ENCODE measurements at regions not wholly inside any gene's neighbourhood (a gene's known extent, or its start where the extent isn't known, plus 50 kb on each side); places are given as distances from the start of the nearest gene placed in this dataset.

DNA sequence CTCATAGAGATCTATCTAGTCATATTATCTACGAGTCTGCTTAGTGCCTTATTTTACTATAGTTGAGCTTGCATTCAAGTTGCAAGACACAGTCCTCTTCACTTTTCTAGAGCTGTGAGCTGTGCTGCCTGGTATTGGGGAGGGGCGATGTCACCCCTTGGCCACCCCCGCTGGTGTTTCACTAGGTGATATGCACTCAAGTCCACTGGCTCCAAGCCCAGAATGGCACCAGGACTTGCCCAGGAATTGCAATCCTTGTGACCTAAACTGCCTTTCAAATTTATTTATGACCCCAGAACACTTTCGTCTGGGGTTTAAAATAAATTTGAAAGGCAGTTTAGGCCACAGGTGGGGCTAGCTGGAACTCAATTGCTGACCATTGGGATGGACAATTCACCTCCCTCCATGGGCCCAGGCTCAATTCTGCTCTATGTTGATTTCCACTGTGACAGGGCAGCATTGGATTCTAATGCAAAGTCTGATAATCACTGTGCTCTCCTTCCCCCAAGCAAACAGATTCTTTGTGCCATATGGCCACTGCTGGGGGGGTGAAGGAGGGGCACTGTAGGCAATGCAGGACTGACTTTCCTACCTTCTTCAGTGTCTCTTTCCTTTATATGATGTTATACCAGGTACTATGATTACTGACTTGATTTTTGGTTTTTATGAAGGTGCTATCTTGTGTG lies 1244.2 kb upstream of the MIR17HG start:
- intact Hi-C loops (cut with DNase I), result no loop called here
- DNase-seq (ENCODE audit: low spot score) (no peak), ATAC-seq (no peak)

DNA sequence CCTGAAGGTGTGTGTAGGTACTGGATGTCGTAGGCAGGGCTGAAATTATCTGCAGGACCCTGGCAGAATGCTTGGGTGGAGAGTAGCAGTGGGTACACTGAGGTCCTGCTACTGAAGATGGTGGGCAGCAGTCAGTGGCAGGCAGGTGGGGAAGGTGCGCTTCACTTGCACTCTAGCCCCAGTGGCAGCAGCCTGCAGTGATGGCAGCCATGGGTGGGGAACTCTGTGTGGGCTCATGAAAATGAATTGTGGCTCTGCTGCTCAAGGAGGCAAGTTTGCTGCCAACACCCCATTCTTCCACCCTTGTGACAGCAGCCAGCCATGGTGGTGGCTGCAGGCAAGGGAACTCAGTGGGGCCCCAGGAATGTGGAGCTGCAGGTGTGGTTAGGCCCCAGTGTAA lies 1242.7 kb upstream of the MIR17HG start:
- DNase-seq (ENCODE audit: low spot score) (no peak), ATAC-seq (no peak)
- intact Hi-C loops (cut with DNase I), result no loop called here

DNA sequence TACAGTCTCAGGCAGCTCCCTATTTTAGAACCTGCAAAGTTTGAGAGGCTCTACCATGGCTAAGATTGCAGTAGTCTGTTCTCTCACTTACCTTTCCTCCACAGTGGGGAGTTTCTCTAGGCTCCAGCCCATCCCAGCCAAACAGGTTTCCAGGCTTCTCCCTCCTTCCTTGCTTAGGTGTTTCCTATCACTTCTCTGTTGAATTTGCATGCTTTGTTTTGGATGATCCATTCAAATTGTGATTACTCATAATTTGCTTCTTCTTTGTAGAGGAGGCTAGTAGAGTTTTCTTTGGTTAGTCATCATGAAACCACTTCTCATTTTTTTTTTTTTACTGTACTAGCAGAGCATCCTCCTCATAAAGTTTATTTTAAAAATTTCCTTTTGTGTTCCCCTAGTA lies 1242.2 kb upstream of the MIR17HG start:
- intact Hi-C loops (cut with DNase I), result no loop called here
- DNase-seq (ENCODE audit: low spot score) (no peak), ATAC-seq (no peak)

DNA sequence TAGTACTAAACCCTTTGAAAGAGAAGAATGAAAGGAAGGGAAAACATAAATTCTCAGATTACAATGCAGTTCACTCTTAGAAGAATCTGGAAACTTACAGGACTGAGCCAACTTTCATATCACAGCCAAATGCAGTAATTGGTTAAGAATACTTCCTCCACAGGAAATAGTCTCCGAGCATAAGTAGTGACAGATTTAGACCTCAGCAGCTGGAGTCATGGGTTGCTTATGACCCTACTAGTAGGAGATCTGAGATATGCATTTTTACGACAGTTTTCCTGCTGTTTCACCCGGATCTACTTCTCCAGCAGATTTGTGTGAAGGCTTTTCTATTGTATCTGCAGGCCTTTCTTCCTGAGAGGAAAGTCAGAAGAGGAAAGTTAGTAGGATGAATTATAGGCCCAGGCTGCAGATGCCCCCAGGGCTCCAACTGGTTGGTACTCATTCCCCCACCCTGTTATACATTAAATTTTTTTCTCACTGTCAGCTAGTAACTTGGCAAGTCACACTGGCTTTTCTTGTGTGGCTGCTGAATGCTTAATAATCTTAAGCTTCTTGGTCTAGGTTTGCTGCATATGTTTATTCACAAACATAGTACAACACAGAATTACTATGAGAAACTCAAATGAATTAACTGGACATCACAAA lies 1241.5 kb upstream of the MIR17HG start:
- no peak for DNase-seq (ENCODE audit: low spot score)
- intact Hi-C loops (cut with DNase I), result no loop called here
- no peak for ATAC-seq

DNA sequence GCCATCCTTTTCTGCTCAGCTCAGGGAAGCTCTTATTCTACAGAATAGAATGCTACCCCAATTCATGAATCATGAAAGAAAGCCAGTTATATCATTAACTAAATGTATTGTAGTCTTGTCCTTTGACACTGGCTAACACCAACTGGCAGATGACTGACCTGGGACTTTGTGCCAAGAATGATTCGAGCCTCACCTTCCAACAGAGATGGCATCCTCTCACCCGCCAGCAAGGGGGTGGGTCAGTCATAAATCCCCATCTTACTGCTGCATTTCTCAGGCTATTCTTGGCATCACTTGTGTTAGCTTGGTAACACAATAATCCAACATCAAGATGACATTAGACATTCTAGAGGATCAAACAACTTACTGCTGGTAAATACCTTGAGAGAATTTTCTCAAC lies 1239.8 kb upstream of the MIR17HG start:
- DNase-seq (ENCODE audit: low spot score), result no peak
- ATAC-seq, result no peak
- intact Hi-C loops (cut with DNase I), result no loop called here

DNA sequence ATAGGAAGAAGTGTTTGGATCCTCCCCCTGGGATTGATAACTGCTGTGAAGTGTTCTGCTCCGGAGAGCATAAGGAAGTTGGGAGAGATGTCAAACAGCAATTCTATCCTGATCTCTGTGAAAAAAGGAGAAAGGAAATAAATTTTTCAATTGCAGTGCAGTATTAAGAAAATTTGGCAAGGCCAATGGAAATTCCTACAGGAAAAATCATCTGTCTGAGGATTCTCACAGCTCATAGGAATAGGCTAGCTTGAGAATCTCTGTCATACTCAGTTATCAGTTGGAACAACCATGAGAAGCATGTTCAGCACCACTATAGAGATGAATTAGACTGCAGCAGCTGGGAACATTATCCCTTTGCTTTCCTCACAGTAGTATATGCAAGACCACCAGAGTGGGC lies 1238.9 kb upstream of the MIR17HG start:
- ATAC-seq (no peak), DNase-seq (ENCODE audit: low spot score) (no peak)
- intact Hi-C loops (cut with DNase I), result no loop called here

DNA sequence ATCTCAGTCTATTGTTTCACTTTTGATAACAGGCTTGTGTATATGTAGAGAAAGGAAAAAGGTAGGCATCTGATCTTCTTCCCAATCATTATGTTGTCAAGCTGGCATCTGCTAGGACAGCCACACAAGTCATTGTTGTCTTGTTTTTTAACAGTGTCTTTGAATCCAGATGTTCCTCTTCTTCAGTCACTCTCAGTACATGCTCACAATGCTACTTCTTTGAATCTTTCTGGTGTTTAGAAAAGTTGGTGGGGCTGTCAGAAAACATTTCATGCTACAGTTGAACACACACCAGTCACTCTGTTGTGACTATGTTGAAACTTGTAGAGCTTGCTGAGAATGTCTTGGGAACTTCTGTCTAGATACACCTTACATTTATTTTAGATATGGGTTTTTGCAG lies 1231.4 kb upstream of the MIR17HG start:
- intact Hi-C loops (cut with DNase I), result no loop called here
- no peak for ATAC-seq
- DNase-seq (ENCODE audit: low spot score), result no peak

DNA sequence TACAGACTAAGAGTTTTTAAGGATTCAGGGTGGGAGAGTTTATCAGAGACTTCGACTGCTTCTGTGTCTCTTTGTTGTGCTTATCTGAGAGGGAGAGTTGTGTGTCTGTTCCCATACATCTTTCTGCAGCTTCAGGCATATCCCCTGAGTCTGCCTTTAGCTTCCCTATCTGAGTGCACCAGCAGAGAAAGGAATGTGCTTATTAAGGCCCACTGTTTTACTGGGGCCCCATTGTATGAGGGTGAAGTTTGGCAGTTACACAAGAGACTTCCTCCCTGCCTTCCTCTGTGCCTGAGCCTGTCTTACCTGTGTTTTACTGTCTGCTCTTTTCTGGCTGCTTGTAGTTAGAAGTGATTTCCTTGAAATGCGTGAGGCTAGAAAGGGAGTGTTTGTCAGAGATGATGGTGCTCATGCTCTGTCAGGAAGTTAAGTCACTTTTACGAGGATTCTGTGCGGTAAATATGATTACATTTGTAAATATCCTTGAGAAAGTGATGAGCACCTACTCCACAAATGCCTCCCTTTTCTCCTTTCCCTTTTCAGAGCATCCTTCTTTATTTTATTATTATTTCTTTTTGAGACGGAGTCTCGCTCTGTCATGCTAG lies 1228.9 kb upstream of the MIR17HG start:
- intact Hi-C loops (cut with DNase I), result no loop called here
- no peak for ATAC-seq
- no peak for DNase-seq (ENCODE audit: low spot score)

DNA sequence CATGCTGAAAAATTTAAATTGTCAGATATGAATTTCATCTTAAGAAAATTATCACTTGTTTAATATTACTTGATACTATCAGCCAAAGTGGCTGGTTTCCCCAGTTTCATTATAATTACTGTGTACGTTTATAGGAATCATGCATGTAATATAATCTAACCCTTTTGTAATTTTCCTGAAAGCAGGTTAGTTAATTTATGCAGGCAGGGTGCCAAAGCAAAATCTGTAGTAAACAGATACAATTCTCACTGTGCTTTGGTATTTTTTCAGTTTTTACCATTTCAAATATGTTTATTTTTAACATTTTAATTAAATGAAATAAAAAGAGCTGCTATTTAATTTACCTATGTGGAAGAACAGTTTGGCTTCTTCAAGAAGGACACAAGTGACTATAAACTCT lies 1227.5 kb upstream of the MIR17HG start:
- intact Hi-C loops (cut with DNase I), result no loop called here
- ATAC-seq (no peak), DNase-seq (ENCODE audit: low spot score) (no peak)

DNA sequence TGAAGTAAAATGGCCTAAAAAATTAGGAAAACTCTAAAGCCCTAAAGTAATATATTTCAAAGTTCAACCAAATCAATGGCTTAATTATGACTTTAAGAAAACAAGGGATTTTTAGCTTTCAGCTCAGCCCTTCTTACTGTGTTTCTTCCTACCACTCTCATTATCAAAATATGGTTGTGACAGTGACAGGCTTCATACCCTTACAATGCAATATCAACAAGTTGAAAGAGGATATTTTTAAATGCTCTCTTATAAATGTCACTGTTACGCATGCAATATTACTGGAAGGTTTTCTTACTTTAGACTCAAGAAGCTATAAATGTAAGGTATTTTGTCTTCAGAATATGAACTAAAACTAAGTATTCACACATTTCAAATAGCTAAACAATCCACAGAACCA lies 1225.7 kb upstream of the MIR17HG start:
- no peak for DNase-seq (ENCODE audit: low spot score)
- intact Hi-C loops (cut with DNase I), result no loop called here
- no peak for ATAC-seq

DNA sequence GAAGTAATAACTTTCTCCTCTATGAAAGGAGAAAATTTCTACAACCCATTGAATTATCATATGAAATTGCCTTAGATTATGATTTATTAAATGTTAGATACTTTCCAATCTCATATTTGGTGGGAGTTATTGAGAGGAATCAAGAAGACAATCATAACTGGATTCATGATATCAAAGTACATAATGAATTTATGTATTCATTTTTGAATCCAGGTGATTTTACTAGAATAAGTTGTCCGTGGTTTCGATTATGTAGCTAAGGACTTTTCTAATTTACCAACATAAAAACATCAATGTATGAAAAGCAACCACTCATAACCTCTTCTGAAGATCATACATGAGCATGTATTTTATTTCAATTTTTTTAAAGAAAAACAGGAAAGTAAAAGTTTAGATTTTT lies 1225.0 kb upstream of the MIR17HG start:
- ATAC-seq, result no peak
- no peak for DNase-seq (ENCODE audit: low spot score)
- intact Hi-C loops (cut with DNase I), result no loop called here

DNA sequence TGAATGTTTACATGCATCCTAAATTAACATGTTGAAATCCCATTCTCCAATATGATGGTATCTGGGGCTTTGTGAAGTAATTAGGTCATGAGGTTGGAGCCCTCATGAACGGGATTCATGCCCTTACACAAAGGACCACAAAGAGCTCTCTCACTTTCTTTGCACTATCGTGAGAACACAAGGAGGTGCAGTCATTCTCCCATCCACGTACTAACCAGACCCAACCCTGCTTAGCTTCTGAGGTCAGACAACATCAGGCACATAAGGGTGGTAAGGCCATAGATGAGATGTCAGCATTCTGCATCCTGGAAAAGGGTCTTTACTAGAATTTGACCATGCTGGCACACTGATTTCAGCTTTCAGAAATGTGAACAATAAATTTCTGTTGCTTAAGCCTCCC lies 1211.9 kb upstream of the MIR17HG start:
- no peak for ATAC-seq
- no peak for DNase-seq (ENCODE audit: low spot score)
- intact Hi-C loops (cut with DNase I), result no loop called here

DNA sequence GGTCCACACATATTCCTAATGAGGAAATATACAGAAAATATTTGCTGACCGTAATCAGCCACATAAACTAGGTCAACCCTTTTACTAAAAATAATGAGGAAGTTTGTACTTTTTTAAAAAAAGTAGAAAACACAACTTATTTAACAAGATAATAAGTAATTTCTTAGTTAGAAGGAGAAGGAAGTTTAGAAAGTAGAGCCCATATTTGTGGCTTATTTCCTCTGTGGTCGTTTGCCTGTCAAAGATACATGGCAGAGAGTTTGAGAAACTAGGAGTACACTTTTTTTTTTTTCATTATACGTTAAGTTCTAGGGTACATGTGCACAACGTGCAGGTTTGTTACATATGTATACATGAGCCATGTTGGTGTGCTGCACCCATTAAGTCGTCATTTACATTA lies 1205.2 kb upstream of the MIR17HG start:
- intact Hi-C loops (cut with DNase I), result no loop called here
- DNase-seq (ENCODE audit: low spot score) (no peak), ATAC-seq (no peak)

DNA sequence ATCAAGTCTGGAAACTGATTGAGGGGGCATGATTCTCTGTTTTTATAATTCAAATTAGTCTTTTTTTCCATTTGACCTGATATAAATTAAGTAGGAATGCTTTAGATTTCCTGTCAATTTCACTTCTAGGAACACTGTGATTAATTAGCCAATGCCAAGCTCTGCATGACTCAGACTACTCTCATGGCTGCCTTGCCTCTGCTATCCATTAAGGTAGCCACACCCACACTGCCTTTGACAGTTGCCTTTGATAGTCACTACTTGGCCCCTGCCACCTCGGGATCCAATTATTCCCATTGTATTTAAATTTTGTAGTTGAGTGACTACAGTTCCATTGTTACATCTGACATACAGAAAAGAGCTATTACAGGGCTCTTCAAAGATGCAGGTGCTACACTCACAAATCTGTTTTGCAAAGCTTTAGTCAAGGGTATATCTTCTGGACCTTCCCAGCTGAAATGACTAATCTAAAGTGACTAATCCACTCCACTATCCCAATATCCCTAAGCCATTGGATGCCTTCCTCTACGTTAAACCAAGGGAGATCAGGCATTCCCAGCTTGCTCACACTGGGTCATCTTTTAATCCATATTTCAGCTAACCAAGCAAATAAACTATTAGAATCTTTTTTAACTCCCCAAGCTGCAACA lies 1193.1 kb upstream of the MIR17HG start:
- intact Hi-C loops (cut with DNase I), result no loop called here
- DNase-seq (ENCODE audit: low spot score) (no peak), ATAC-seq (no peak)

DNA sequence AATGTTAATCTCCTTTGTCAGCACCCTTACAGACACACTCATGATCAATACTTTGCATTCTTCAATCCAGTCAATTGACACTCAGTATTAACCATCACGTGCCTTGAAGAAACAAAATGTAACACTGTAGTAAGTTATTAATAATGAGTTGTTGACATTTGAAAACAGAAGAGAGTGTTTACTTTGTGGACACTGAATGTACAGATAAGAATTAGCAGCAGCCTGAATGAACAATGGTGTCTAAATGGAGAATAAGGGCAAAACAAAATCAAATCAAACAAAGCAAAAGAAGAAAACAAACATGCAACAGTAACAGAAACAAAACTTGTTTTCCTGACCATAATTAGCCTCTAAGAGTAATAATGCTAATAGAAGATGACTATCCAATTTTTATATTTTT lies 1191.1 kb upstream of the MIR17HG start:
- ATAC-seq, result no peak
- DNase-seq (ENCODE audit: low spot score), result no peak
- intact Hi-C loops (cut with DNase I), result no loop called here

DNA sequence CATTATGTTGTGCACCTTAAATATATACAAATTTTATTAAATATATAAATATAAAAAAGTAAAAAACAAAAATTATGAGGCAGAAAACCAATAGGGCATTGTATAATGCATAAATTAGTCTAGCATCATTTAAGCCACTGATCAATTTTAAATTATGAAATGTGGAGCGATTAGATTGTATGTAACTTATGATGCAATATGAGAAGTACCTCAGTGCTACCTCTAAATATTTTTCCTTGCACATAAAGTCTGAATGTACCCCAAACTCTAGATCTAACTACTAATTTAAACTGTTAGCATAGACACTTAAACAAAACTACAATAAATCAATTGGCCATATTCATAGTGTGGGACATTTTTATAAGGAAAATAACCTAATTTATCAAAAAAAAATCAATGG lies 1178.5 kb upstream of the MIR17HG start:
- intact Hi-C loops (cut with DNase I), result no loop called here
- ATAC-seq, result no peak
- DNase-seq (ENCODE audit: low spot score), result no peak

DNA sequence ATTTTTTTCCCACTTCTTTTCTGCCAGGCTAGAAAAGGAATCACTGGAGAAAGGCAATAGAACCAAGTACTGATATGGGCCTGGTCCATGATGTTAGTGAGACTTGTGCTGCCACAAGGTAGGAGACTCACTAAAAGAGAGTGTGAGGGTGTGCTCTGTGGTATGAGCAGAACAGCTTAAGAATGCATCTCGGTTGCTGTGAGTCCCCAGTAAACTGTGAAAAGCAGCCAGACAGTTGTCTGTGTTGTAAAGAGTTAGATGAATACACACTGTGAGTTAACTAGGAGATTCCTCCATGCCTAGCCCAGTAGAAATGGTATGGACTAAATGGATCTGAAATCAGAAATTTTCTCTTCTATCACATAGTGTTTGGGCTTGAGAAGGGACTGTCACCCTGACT lies 1177.3 kb upstream of the MIR17HG start:
- intact Hi-C loops (cut with DNase I), result no loop called here
- DNase-seq (ENCODE audit: low spot score) (no peak), ATAC-seq (no peak)

DNA sequence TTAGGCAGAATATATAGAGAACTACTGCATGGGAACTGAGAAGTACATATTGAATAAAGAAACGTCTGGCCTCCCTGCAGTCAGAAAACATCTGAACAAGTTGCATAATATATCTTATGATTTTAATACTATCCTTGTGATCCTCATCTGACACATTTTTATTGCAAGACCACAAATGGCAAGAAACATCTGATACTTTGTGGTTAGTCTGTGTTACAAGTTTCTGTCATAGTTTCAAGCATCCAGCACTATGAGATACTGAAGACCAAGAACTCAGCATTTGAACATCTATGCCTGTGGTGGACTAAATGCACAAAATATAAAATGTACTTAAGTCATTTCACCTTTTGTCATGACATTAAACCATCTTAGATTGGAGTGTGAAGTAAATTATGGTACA lies 1175.8 kb upstream of the MIR17HG start:
- no peak for ATAC-seq
- DNase-seq (ENCODE audit: low spot score), result no peak
- intact Hi-C loops (cut with DNase I), result no loop called here

DNA sequence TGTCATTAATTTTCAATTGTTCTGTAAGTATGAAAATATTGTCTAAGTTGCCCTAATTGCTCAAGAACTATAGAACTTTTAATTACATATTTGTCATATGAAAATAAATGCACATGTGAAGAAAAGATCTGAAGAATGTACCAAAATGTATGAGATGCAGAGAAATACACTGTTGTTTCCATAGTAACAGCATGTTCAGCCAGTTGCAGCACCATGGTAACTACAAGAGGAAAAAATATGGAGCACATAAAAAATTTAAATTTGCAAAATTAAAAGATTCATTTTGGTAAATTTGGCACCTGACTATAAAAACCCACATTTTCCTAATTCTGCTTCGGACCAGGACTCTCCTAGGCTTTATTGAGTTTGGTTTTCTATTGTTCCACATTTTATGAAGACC lies 1170.0 kb upstream of the MIR17HG start:
- intact Hi-C loops (cut with DNase I), result loop anchor here (2.0 kb wide), 1 partner anchor 49 kb away; no protein-coding TSS in a partner anchor
- DNase-seq (ENCODE audit: low spot score) (no peak), ATAC-seq (no peak)

DNA sequence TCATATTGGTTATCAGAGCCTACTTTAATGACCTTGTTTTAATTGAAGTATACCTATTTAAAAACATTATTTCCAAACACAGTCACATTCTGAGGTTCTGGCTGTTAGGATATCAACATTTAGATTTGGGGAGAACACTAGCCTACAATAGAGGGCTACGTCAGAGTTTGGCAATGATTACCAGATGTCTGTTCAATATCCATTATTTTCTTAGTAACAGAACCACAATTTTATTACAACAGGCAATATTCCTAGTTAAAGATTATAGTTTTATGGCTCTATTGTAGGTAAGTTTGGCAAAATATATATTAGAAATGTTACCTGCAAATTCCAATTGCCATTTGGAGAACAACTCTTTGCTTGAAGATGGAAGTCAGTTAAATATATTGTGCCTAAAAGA lies 1163.1 kb upstream of the MIR17HG start:
- ATAC-seq, result no peak

More for the DNA sequence above, 1163.1 kb upstream of the MIR17HG start:
- intact Hi-C loops (cut with DNase I), result no loop called here
- no peak for DNase-seq (ENCODE audit: low spot score)

Data from sciatic nerve (tissue), 2 donors.